Neural cell (in vitro differentiated cells): ENCODE measurements at regions not wholly inside any gene's neighbourhood (a gene's known extent, or its start where the extent isn't known, plus 50 kb on each side); places are given as distances from the start of the nearest gene placed in this dataset.

Experiments
- H2AFZ ChIP-seq: fragments of 200-600, 300-800 bp; sonication (generic), shearing (Covaris generic); 2 replicates; pipeline ENCODE4 v1.6.0; 2014; ENCODE audit warnings: low read depth, mild to moderate bottlenecking, antibody characterized with exemption, low read length, moderate library complexity
- H3F3A ChIP-seq: fragments of 200-600 bp; shearing (Covaris generic); 2 replicates; pipeline ENCODE4 v1.6.1; 2016; ENCODE audit warnings: mild to moderate bottlenecking, moderate library complexity, mixed read lengths, antibody characterized with exemption, low read length; ENCODE audit not compliant: insufficient read depth, poor library complexity, severe bottlenecking
- H3K27ac ChIP-seq: fragments of 200-600, 300-800 bp; sonication (generic), shearing (Covaris generic); 2 replicates; pipeline ENCODE4 v1.5.1; 2014; ENCODE audit warnings: mild to moderate bottlenecking, low read length, moderate library complexity
- H3K27me3 ChIP-seq: fragments of 300-800, 200-600 bp; sonication (generic), shearing (Covaris generic); 2 replicates; pipeline ENCODE4 v1.6.0; 2014; ENCODE audit warnings: mild to moderate bottlenecking, low read depth, low read length, moderate library complexity; ENCODE audit not compliant: insufficient read depth
- H3K36me3 ChIP-seq: fragments of 300-800, 200-600 bp; sonication (generic), shearing (Covaris generic); 2 replicates; pipeline ENCODE4 v1.5.1; 2014; ENCODE audit warnings: mild to moderate bottlenecking, antibody characterized with exemption, low read length, moderate library complexity; ENCODE audit not compliant: insufficient read depth
- H3K4me2 ChIP-seq: fragments of 300-800, 200-600 bp; sonication (generic), shearing (Covaris generic); 2 replicates; pipeline ENCODE4 v1.6.0; 2014; ENCODE audit warnings: mild to moderate bottlenecking, low read length
- H3K4me3 ChIP-seq: fragments of 300-800, 200-600 bp; sonication (generic), shearing (Covaris generic); 2 replicates; pipeline ENCODE4 v1.5.1; 2014; ENCODE audit warnings: mild to moderate bottlenecking, low read length, moderate library complexity
- H3K79me2 ChIP-seq: fragments of 200-600 bp; shearing (Covaris generic); replicated peaks from 2 replicates; pipeline ENCODE4 v1.6.0; 2014; ENCODE audit warnings: mild to moderate bottlenecking, low read length, moderate library complexity; ENCODE audit not compliant: insufficient read depth
- H3K9ac ChIP-seq: fragments of 300-800, 200-600 bp; sonication (generic), shearing (Covaris generic); 2 replicates; pipeline ENCODE4 v1.6.1; 2016; ENCODE audit warnings: mild to moderate bottlenecking, low read length, mixed read lengths
- H3K9me2 ChIP-seq: fragments of 200-600 bp; shearing (Covaris generic); 2 replicates; pipeline ENCODE4 v1.6.1; 2016; ENCODE audit warnings: mild to moderate bottlenecking, low read length, mixed read lengths; ENCODE audit not compliant: insufficient read depth
- H3K9me3 ChIP-seq: fragments of 200-600, 300-800 bp; sonication (generic), shearing (Covaris generic); 2 replicates; pipeline ENCODE4 v1.6.1; 2016; ENCODE audit warnings: mild to moderate bottlenecking, mixed run types, low read length, moderate library complexity, mixed read lengths
- H4K20me1 ChIP-seq: fragments of 200-600 bp; shearing (Covaris generic); 2 replicates; pipeline ENCODE4 v1.6.1; 2016; ENCODE audit warnings: mild to moderate bottlenecking, mixed run types; ENCODE audit not compliant: insufficient read depth
- CTCF ChIP-seq: fragments of 450-650 bp; IDR thresholded peaks from 2 replicates; pipeline ENCODE4 v1.5.1; 2014; ENCODE audit warnings: antibody characterized with exemption, mild to moderate bottlenecking, moderate library complexity; ENCODE audit not compliant: poor library complexity, severe bottlenecking
- EP300 ChIP-seq: fragments of 450-650 bp; conservative IDR thresholded peaks from 2 replicates; pipeline ENCODE4 v1.6.1; 2014; ENCODE audit warnings: antibody characterized with exemption, mild to moderate bottlenecking, moderate library complexity; ENCODE audit not compliant: poor library complexity, severe bottlenecking
- EZH2 ChIP-seq: fragments of 200-600, 300-800 bp; shearing (Covaris generic), sonication (generic); IDR thresholded peaks from 2 replicates; pipeline ENCODE4 v1.6.1; 2014; ENCODE audit warnings: antibody characterized with exemption, low read length, borderline replicate concordance, mild to moderate bottlenecking; ENCODE audit not compliant: insufficient read depth, poor library complexity, severe bottlenecking
- MXI1 ChIP-seq: fragments of 450-650 bp; conservative IDR thresholded peaks from 2 replicates; pipeline ENCODE4 v1.6.1; 2014; ENCODE audit warnings: antibody characterized with exemption, mild to moderate bottlenecking; ENCODE audit not compliant: poor library complexity, severe bottlenecking
- POLR2AphosphoS5 ChIP-seq: IDR thresholded peaks from 2 replicates; pipeline ENCODE4 v1.6.1; 2012
- RAD21 ChIP-seq: fragments of 450-650 bp; conservative IDR thresholded peaks from 2 replicates; pipeline ENCODE4 v1.6.1; 2014; ENCODE audit warnings: antibody characterized with exemption, mild to moderate bottlenecking, moderate library complexity
- REST ChIP-seq: IDR thresholded peaks from 2 replicates; pipeline ENCODE4 v1.6.1; 2012; ENCODE audit warnings: borderline replicate concordance
- SMC3 ChIP-seq: fragments of 450-650 bp; conservative IDR thresholded peaks from 2 replicates; pipeline ENCODE4 v1.6.1; 2014; ENCODE audit warnings: antibody characterized with exemption, mild to moderate bottlenecking, moderate library complexity; ENCODE audit not compliant: poor library complexity
- TAF1 ChIP-seq: IDR thresholded peaks from 2 replicates; pipeline ENCODE4 v1.6.1; 2012; ENCODE audit warnings: low read depth

GRCh38 chr6:47908271-47908670 is 126.4 kb downstream of the OPN5 start:
- H3F3A ChIP-seq, result no peaks in the 10 kb centered on the region
- H3K9me2 ChIP-seq, result no peaks in the 10 kb centered on the region
- H3K79me2 ChIP-seq, result no peaks in the 10 kb centered on the region

GRCh38 chr6:47905717-47906116 is 123.9 kb downstream of the OPN5 start:
- H2AFZ ChIP-seq, result no peak overlapping the region
- H3K9me3 ChIP-seq, result no peaks in the 10 kb centered on the region
- no peaks in the 10 kb centered on the region for H3K27me3 ChIP-seq
- H3K79me2 ChIP-seq, result no peaks in the 10 kb centered on the region
- no peaks in the 10 kb centered on the region for H3K36me3 ChIP-seq
- no peak overlapping the region for H3K4me2 ChIP-seq
- H3K27ac ChIP-seq, result no peak overlapping the region
- H3K9me2 ChIP-seq, result no peaks in the 10 kb centered on the region
- no peaks in the 10 kb centered on the region for H3F3A ChIP-seq
- H3K4me3 ChIP-seq, result no peak overlapping the region
- no peaks in the 10 kb centered on the region for H4K20me1 ChIP-seq
- H3K9ac ChIP-seq, result no peak overlapping the region
- no peak for TF ChIP-seq TAF1
- TF ChIP-seq EP300, result no peak
- TF ChIP-seq EZH2, result no peak
- no peak for TF ChIP-seq RAD21
- TF ChIP-seq REST, result no peak
- no peak for TF ChIP-seq POLR2AphosphoS5
- no peak for TF ChIP-seq CTCF

More at GRCh38 chr6:47908271-47908670, 126.4 kb downstream of the OPN5 start:
- no peak overlapping the region for H3K9ac ChIP-seq
- H3K27me3 ChIP-seq, result no peaks in the 10 kb centered on the region
- no peak overlapping the region for H3K4me2 ChIP-seq
- H2AFZ ChIP-seq, result no peak overlapping the region
- H3K9me3 ChIP-seq, result no peaks in the 10 kb centered on the region
- no peaks in the 10 kb centered on the region for H4K20me1 ChIP-seq
- TF ChIP-seq REST, result no peak
- TF ChIP-seq POLR2AphosphoS5, result no peak
- TF ChIP-seq EP300, result no peak
- no peak for TF ChIP-seq SMC3
- no peak for TF ChIP-seq RAD21
- no peak for TF ChIP-seq CTCF
- no peak for TF ChIP-seq EZH2
- TF ChIP-seq TAF1, result no peak
- TF ChIP-seq MXI1, result no peak
- no peak overlapping the region for H3K27ac ChIP-seq
- H3K4me3 ChIP-seq, result no peak overlapping the region
- H3K36me3 ChIP-seq, result no peaks in the 10 kb centered on the region
